ENCODE measurements at regions not wholly inside any gene's neighbourhood (a gene's known extent, or its start where the extent isn't known, plus 50 kb on each side); places are given as distances from the start of the nearest gene placed in this dataset.

- TF ChIP-seq CEBPB (IDR thresholded peaks at IDR 0.05; ENCODE audit: low read depth, low read length) = no peak
- TF ChIP-seq, protein P1, sequence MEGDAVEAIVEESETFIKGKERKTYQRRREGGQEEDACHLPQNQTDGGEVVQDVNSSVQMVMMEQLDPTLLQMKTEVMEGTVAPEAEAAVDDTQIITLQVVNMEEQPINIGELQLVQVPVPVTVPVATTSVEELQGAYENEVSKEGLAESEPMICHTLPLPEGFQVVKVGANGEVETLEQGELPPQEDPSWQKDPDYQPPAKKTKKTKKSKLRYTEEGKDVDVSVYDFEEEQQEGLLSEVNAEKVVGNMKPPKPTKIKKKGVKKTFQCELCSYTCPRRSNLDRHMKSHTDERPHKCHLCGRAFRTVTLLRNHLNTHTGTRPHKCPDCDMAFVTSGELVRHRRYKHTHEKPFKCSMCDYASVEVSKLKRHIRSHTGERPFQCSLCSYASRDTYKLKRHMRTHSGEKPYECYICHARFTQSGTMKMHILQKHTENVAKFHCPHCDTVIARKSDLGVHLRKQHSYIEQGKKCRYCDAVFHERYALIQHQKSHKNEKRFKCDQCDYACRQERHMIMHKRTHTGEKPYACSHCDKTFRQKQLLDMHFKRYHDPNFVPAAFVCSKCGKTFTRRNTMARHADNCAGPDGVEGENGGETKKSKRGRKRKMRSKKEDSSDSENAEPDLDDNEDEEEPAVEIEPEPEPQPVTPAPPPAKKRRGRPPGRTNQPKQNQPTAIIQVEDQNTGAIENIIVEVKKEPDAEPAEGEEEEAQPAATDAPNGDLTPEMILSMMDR (IDR thresholded peaks at IDR 0.05; ENCODE audit: control extremely low read depth in 1 of 3, insufficient read depth in 1 of 3, low read depth in 1 of 3, low read length in 3 of 3) = no peak
- no peak for TF ChIP-seq ZNF274 (IDR thresholded peaks at IDR 0.05; ENCODE audit: borderline replicate concordance, extremely low read depth, low read length)
- TF ChIP-seq POLR2AphosphoS5 (IDR thresholded peaks at IDR 0.05; ENCODE audit: low read depth, low read length) = no peak
- no peak for TF ChIP-seq SIX5 (IDR thresholded peaks at IDR 0.05; ENCODE audit: low read depth, low read length)
- TF ChIP-seq RAD21 (IDR thresholded peaks at IDR 0.05 in 1 of 2, conservative IDR thresholded peaks at IDR 0.05 in 1 of 2; ENCODE audit: low read depth in 2 of 2, low read length in 2 of 2) = no peak
- no peak for TF ChIP-seq RFX5 (IDR thresholded peaks at IDR 0.05; ENCODE audit: borderline replicate concordance, low read depth, low read length)
- no peak for TF ChIP-seq KDM1A (IDR thresholded peaks at IDR 0.05; ENCODE audit: borderline replicate concordance, low read length)
- TF ChIP-seq MAX (IDR thresholded peaks at IDR 0.05) = no peak
- TF ChIP-seq FOSL1 (IDR thresholded peaks at IDR 0.05; ENCODE audit: insufficient read depth, low read depth, low read length) = no peak
- no peak for TF ChIP-seq GTF2F1 (IDR thresholded peaks at IDR 0.05; ENCODE audit: borderline replicate concordance, low read depth, low read length)
- TF ChIP-seq SP2 (IDR thresholded peaks at IDR 0.05; ENCODE audit: low read length) = no peak
Observed at GRCh38 chr21:25457411-25457810, 149.9 kb downstream of the MRPL39 start.
